SU-DHL-6 (cell line): ENCODE measurements at regions not wholly inside any gene's neighbourhood (a gene's known extent, or its start where the extent isn't known, plus 50 kb on each side); places are given as distances from the start of the nearest gene placed in this dataset.

ENCODE experiments used
- EZH2phosphoT487 ChIP-seq: fragments of 200-600 bp; sonication (generic), shearing (Covaris generic); conservative IDR thresholded peaks from 2 replicates; pipeline ENCODE4 v1.6.1; 2018; ENCODE audit warnings: mild to moderate bottlenecking, antibody characterized with exemption, low read length, moderate library complexity, mixed read lengths
- TF ChIP-seq, protein P1 (sequence below): fragments of 200-600 bp; sonication (generic); IDR thresholded peaks from one replicate; pipeline ENCODE4 v1.5.1; 2017; ENCODE audit warnings: antibody characterized with exemption, mild to moderate bottlenecking, low read length, moderate library complexity; ENCODE audit not compliant: insufficient read depth, poor library complexity, severe bottlenecking

DNA sequence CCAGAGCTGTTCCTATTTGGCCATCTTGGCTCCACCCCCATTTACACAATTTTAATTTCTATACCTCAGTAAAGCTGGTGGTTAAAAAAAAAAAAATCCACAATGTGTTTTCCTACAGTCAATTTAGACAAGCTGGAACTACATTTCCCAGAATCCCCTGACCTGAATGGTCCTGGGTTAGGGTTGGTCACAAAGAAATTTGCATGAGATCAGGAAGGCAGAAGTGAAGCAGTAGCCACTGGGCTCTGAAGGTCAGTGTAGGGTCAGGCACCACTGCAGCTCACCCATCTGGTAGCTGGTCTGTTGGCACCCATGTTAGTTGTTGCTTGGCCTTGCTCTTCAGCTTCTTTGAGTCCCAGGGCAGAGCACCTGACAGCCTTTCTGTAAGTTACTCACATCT is 210.7 kb upstream of the API5 start:
- TF ChIP-seq, protein P1, sequence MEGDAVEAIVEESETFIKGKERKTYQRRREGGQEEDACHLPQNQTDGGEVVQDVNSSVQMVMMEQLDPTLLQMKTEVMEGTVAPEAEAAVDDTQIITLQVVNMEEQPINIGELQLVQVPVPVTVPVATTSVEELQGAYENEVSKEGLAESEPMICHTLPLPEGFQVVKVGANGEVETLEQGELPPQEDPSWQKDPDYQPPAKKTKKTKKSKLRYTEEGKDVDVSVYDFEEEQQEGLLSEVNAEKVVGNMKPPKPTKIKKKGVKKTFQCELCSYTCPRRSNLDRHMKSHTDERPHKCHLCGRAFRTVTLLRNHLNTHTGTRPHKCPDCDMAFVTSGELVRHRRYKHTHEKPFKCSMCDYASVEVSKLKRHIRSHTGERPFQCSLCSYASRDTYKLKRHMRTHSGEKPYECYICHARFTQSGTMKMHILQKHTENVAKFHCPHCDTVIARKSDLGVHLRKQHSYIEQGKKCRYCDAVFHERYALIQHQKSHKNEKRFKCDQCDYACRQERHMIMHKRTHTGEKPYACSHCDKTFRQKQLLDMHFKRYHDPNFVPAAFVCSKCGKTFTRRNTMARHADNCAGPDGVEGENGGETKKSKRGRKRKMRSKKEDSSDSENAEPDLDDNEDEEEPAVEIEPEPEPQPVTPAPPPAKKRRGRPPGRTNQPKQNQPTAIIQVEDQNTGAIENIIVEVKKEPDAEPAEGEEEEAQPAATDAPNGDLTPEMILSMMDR: no peak
- no peak for TF ChIP-seq EZH2phosphoT487
